Upper lobe of right lung (tissue), 1 donor: ENCODE measurements at regions not wholly inside any gene's neighbourhood (a gene's known extent, or its start where the extent isn't known, plus 50 kb on each side); places are given as distances from the start of the nearest gene placed in this dataset.

ENCODE experiments used
- ATAC-seq: fragments of 200-7000 bp; cut with Tn5 transposase; one replicate; pipeline ENCODE4 v1.9.1; 2020; ENCODE audit warnings: mild to moderate bottlenecking, moderate library complexity
- DNase-seq: peaks from one replicate; pipeline ENCODE4 v3.0.0-alpha.2; 2020
- H3K27ac ChIP-seq: fragments of 200-600 bp; one replicate; pipeline ENCODE4 v1.8.0; 2022
- H3K27me3 ChIP-seq: fragments of 200-600 bp; one replicate; pipeline ENCODE4 v1.8.0; 2022; ENCODE audit warnings: mild to moderate bottlenecking
- H3K36me3 ChIP-seq: fragments of 200-600 bp; one replicate; pipeline ENCODE4 v1.8.0; 2022
- H3K4me1 ChIP-seq: fragments of 200-600 bp; one replicate; pipeline ENCODE4 v1.8.0; 2022
- H3K4me3 ChIP-seq: fragments of 200-600 bp; one replicate; pipeline ENCODE4 v1.8.0; 2022; ENCODE audit warnings: mild to moderate bottlenecking
- H3K9me3 ChIP-seq: fragments of 200-600 bp; one replicate; pipeline ENCODE4 v1.8.0; 2022
- intact Hi-C: fragments of 100-400 bp; cut with DNase I; formaldehyde crosslinking; loops from one replicate; pipeline ENCODE4 v1.11.0; 2022
- TF ChIP-seq, protein P1 (sequence below): fragments of 200-600 bp; IDR thresholded peaks from one replicate; pipeline ENCODE4 v1.8.0; 2022; ENCODE audit warnings: antibody characterized with exemption
- donor health status: DM: no; HTN: yes; CAD: no; lungs with severe emphysema.

DNA sequence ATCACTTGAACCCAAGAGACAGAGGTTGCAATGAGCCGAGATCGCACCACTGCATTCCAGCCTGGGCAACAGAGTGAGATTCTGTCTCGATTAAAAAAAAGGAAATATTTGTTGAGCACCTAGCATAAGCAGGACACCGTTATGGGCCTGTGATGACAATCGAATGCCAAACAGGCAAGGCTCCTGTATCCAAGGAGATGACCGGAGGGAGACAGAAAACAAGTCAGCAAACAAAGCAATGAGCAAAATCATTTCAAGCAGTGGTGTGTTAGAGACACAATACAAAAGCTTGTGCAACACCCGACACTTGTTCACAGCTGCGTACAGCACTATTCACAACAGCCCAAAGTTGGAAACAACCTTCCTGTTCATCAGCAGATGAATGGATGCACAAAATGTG, 87.1 kb upstream of the CPEB4 start:
- Histone ChIP-seq H3K4me3 (no peak overlapping the region), H3K36me3 (no peaks in the 10 kb centered on the region), H3K27ac (no peak overlapping the region), H3K9me3 (no peaks in the 10 kb centered on the region), H3K27me3 (no peaks in the 10 kb centered on the region), H3K4me1 (peaks cover 5% of the 10 kb centered on the region)
- TF ChIP-seq, protein P1, sequence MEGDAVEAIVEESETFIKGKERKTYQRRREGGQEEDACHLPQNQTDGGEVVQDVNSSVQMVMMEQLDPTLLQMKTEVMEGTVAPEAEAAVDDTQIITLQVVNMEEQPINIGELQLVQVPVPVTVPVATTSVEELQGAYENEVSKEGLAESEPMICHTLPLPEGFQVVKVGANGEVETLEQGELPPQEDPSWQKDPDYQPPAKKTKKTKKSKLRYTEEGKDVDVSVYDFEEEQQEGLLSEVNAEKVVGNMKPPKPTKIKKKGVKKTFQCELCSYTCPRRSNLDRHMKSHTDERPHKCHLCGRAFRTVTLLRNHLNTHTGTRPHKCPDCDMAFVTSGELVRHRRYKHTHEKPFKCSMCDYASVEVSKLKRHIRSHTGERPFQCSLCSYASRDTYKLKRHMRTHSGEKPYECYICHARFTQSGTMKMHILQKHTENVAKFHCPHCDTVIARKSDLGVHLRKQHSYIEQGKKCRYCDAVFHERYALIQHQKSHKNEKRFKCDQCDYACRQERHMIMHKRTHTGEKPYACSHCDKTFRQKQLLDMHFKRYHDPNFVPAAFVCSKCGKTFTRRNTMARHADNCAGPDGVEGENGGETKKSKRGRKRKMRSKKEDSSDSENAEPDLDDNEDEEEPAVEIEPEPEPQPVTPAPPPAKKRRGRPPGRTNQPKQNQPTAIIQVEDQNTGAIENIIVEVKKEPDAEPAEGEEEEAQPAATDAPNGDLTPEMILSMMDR: no peak
- DNase-seq (no peak), ATAC-seq (no peak)
- intact Hi-C loops: no loop called here

DNA sequence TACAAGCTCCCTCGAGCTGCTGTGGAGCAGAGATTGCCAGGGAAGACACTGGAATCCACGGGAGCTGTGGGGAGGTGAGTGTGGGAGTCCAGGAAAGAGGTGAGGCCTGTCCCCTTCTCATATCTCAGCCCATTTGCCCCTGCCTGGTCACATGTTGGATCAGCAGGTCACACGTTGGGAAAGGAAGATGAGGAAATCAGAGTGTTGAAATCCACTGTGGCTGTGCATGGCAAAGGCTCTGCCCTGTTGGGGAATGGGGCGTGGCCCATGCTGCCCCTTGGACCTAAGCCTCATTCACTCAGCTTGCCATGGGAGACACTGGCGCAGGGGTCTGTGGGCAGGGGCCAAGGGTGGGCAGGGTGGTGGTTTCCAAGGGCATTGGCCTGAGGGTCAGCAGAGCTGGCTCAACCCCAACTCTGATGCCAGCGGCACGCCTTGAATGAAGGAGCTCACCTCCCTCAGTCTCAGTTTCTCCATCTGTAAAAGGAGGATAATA, 85.4 kb upstream of the CPEB4 start:
- Histone ChIP-seq H3K4me1 (peaks cover 5% of the 10 kb centered on the region), H3K4me3 (no peak overlapping the region), H3K36me3 (no peaks in the 10 kb centered on the region), H3K27ac (no peak overlapping the region), H3K27me3 (no peaks in the 10 kb centered on the region), H3K9me3 (no peaks in the 10 kb centered on the region)
- peak; percentile 89 for ATAC-seq
- peak; percentile 84 for DNase-seq
- TF ChIP-seq, protein P1: no peak
- intact Hi-C loops: no loop called here

DNA sequence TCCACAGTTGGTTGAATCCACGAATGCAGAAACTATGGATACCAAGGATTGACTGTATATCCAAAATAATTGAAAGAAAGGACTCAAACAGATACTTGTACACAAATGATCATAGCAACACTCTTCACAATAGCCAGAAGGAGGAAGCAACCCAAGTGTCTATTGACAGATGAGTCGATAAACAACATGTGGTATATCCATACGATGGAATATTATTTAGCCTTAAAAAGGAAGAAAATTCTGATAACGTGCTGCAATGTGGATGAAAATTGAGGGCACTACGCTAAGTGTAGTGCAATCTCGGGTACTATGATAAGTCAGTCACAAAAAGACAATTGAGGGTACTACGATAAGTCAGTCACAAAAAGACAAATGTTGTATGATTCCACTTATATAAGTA, 83.6 kb upstream of the CPEB4 start:
- no peaks in the 10 kb centered on the region for H3K36me3 ChIP-seq
- intact Hi-C loops: no loop called here
- DNase-seq: no peak

DNA sequence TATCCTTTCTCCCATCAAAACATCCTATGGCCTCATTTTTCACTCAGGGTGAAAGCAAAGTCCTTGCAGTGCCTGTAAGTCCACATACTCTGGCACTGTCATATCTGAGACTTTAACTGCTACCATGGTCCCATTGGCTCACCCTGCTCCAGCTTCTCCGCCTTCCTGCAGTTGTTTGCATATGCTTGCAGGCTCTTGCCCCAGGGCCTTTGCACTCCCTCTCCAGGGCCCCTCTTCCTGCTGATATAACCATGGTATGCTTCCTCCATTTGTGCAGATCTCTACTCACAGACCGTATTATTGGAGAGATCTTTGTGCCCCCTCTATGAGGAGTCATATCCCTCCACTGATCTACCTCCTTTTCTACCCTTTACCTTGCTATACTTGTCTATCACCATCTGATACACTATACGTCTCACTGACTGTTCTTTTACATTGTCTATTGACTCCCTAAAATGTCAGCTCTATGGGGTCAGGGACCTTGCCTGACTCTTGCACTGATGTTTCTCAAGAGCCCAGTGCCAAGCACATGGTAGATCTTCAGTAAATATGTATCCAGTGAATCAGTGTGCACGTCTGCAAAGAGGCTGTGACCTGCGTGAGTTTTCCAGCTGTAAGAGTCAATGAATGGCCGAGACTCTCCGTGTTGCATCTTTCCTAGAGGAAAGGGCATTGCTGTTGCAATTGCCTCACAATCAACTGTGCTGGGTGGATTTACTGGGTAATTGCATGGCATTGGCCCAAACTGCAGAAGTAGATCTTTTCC, 81.7 kb upstream of the CPEB4 start:
- TF ChIP-seq, protein P1: no peak
- Histone ChIP-seq H3K4me1 (peaks cover 5% of the 10 kb centered on the region), H3K27me3 (no peaks in the 10 kb centered on the region), H3K27ac (no peak overlapping the region), H3K36me3 (no peaks in the 10 kb centered on the region), H3K4me3 (no peak overlapping the region), H3K9me3 (no peaks in the 10 kb centered on the region)
- peak; percentile 36 for ATAC-seq
- intact Hi-C loops: no loop called here
- DNase-seq: no peak

More for the DNA sequence above, 83.6 kb upstream of the CPEB4 start:
- Histone ChIP-seq H3K27ac (no peak overlapping the region), H3K9me3 (no peaks in the 10 kb centered on the region), H3K4me3 (no peak overlapping the region), H3K4me1 (peaks cover 5% of the 10 kb centered on the region), H3K27me3 (no peaks in the 10 kb centered on the region)
- TF ChIP-seq, protein P1: no peak
- ATAC-seq: no peak

DNA sequence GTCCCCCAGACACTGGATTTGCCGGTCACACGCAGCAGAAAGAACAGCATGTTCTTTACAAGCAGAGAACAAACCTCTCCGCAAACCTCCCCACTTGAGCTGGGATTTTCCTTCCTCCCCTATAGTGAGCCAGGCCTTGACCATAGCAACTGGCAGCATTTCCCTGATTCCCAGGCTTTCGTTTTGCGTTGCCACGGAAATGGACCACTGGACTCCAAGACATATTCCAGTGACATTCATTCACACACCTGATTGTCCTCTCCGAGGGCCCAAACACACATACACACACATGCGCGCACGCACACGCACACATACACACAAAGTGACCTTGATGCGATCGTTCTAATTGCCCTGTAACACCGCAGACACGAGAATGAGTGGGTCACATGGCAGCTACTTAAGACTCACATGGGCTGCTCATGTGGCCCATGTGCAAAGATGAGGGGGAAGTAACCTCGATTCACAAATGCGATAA, 80.9 kb upstream of the CPEB4 start:
- H3K36me3 ChIP-seq: no peaks in the 10 kb centered on the region
- no peak for ATAC-seq
- intact Hi-C loops: no loop called here
- H3K9me3 ChIP-seq: no peaks in the 10 kb centered on the region
- no peak overlapping the region for H3K27ac ChIP-seq
- H3K27me3 ChIP-seq: no peaks in the 10 kb centered on the region
- no peak for DNase-seq
- TF ChIP-seq, protein P1: no peak
- no peak overlapping the region for H3K4me3 ChIP-seq
- H3K4me1 ChIP-seq: peaks cover 5% of the 10 kb centered on the region
